ENCODE measurements at regions not wholly inside any gene's neighbourhood (a gene's known extent, or its start where the extent isn't known, plus 50 kb on each side); places are given as distances from the start of the nearest gene placed in this dataset.

GRCh38 chr10:78332012-78332411, 298.3 kb downstream of the RPS24 start:
- H3K9me3 ChIP-seq (ENCODE audit: severe bottlenecking): no peaks in the 10 kb centered on the region
- no peaks in the 10 kb centered on the region for H3K4me1 ChIP-seq (ENCODE audit: insufficient read depth, poor library complexity, severe bottlenecking)
- DNase-seq (ENCODE audit: low spot score) (no peak), ATAC-seq (ENCODE audit: low read depth) (no peak)
- H3K36me3 ChIP-seq (ENCODE audit: low read depth): no peaks in the 10 kb centered on the region
- H3K27me3 ChIP-seq (ENCODE audit: insufficient read depth, poor library complexity, severe bottlenecking): peaks cover 5% of the 10 kb centered on the region
- no peak overlapping the region for H3K4me3 ChIP-seq (ENCODE audit: severe bottlenecking)
- TF ChIP-seq CTCF (IDR thresholded peaks at IDR 0.05; ENCODE audit: poor library complexity, severe bottlenecking): no peak
- no peak overlapping the region for H3K27ac ChIP-seq (ENCODE audit: poor library complexity, severe bottlenecking)

- DNase-seq (ENCODE audit: low spot score) (no peak), ATAC-seq (ENCODE audit: low read depth) (no peak)
- H3K4me3 ChIP-seq (ENCODE audit: severe bottlenecking): no peak overlapping the region
- no peaks in the 10 kb centered on the region for H3K4me1 ChIP-seq (ENCODE audit: insufficient read depth, poor library complexity, severe bottlenecking)
- H3K9me3 ChIP-seq (ENCODE audit: severe bottlenecking): no peaks in the 10 kb centered on the region
- no peak for TF ChIP-seq CTCF (IDR thresholded peaks at IDR 0.05; ENCODE audit: poor library complexity, severe bottlenecking)
- peaks cover 5% of the 10 kb centered on the region for H3K27me3 ChIP-seq (ENCODE audit: insufficient read depth, poor library complexity, severe bottlenecking)
- no peak overlapping the region for H3K27ac ChIP-seq (ENCODE audit: poor library complexity, severe bottlenecking)
- no peaks in the 10 kb centered on the region for H3K36me3 ChIP-seq (ENCODE audit: low read depth)
Observed at GRCh38 chr10:78332657-78333056, 299.0 kb downstream of the RPS24 start.

- Histone ChIP-seq H3K9me3 (ENCODE audit: severe bottlenecking) (no peaks in the 10 kb centered on the region), H3K36me3 (ENCODE audit: low read depth) (no peaks in the 10 kb centered on the region), H3K4me1 (ENCODE audit: insufficient read depth, poor library complexity, severe bottlenecking) (no peaks in the 10 kb centered on the region), H3K27me3 (ENCODE audit: insufficient read depth, poor library complexity, severe bottlenecking) (peaks cover 5% of the 10 kb centered on the region), H3K27ac (ENCODE audit: poor library complexity, severe bottlenecking) (no peak overlapping the region), H3K4me3 (ENCODE audit: severe bottlenecking) (no peak overlapping the region)
- DNase-seq (ENCODE audit: low spot score) (no peak), ATAC-seq (ENCODE audit: low read depth) (no peak)
- no peak for TF ChIP-seq CTCF (IDR thresholded peaks at IDR 0.05; ENCODE audit: poor library complexity, severe bottlenecking)
Observed at GRCh38 chr10:78333362-78334143, 299.9 kb downstream of the RPS24 start.

- H3K9me3 ChIP-seq (ENCODE audit: severe bottlenecking): no peaks in the 10 kb centered on the region
- no peak overlapping the region for H3K27ac ChIP-seq (ENCODE audit: poor library complexity, severe bottlenecking)
- H3K4me3 ChIP-seq (ENCODE audit: severe bottlenecking): no peak overlapping the region
- no peak for ATAC-seq (ENCODE audit: low read depth)
- H3K36me3 ChIP-seq (ENCODE audit: low read depth): no peaks in the 10 kb centered on the region
- H3K27me3 ChIP-seq (ENCODE audit: insufficient read depth, poor library complexity, severe bottlenecking): peaks cover 9% of the 10 kb centered on the region
- no peak for DNase-seq (ENCODE audit: low spot score)
- no peak for TF ChIP-seq CTCF (IDR thresholded peaks at IDR 0.05; ENCODE audit: poor library complexity, severe bottlenecking)
- H3K4me1 ChIP-seq (ENCODE audit: insufficient read depth, poor library complexity, severe bottlenecking): no peaks in the 10 kb centered on the region
Observed at GRCh38 chr10:78335371-78335690, 301.7 kb downstream of the RPS24 start.

- Histone ChIP-seq H3K4me1 (ENCODE audit: insufficient read depth, poor library complexity, severe bottlenecking) (no peaks in the 10 kb centered on the region), H3K27ac (ENCODE audit: poor library complexity, severe bottlenecking) (no peak overlapping the region), H3K36me3 (ENCODE audit: low read depth) (no peaks in the 10 kb centered on the region), H3K9me3 (ENCODE audit: severe bottlenecking) (no peaks in the 10 kb centered on the region), H3K4me3 (ENCODE audit: severe bottlenecking) (no peak overlapping the region), H3K27me3 (ENCODE audit: insufficient read depth, poor library complexity, severe bottlenecking) (peaks cover 4% of the 10 kb centered on the region)
- DNase-seq (ENCODE audit: low spot score) (peak; percentile 20), ATAC-seq (ENCODE audit: low read depth) (no peak)
- TF ChIP-seq CTCF (IDR thresholded peaks at IDR 0.05; ENCODE audit: poor library complexity, severe bottlenecking): no peak
Observed at GRCh38 chr10:78335691-78336401, 302.2 kb downstream of the RPS24 start.
